ENCODE measurements at regions not wholly inside any gene's neighbourhood (a gene's known extent, or its start where the extent isn't known, plus 50 kb on each side); places are given as distances from the start of the nearest gene placed in this dataset.

DNA sequence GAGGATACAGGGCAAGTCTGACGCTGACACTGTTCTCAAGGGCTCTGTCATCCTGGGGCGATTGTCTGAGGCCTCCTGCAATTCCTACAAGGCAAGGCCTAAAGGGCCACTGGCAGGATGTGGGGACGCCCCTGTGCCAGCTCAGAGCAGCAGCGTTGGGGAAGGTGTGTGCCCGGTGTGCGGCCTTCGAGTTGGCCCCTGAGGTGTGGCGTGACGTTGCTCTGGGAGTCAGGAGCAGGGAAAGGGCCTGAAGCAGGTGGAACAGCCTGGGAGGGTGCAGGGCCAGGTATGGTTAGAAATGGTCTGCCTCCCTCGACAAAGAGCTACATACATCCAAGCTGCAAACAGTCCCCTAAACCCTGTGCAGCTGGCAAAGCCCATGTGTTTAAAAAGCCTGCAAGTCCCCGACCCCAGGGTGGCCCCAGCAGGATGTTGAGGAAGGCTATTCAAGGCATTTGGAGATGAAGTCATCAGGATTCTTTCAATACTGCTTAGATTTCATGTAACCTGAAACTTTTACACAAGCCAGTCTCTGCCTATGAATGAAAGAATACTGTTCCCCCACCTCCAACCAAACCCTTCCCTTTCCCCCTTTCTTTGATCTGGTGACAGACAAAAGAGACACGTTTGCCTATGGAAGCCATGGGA is 142.5 kb upstream of the TNS3 start:
- peak; percentile 59 for DNase-seq (ENCODE audit: low spot score)

DNA sequence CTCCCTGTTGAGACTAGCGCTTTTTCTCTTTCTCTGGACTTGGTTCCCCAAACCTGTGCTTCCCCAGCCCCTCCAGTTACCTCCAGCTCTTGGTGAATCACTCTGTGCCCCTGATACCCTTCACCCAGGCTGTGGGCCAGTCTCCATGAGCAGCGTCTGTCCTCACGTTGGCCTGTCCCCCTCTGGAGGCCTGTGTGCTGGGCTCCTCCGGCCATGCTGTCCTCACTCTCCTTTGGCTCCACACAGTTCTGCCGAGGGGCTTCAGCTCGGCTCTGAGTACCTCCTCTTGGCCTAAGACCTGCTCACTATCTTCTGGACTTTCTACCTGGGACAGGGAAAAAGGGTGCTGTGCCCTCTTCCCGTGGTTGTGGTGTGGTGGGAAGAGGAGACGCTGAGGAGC is 140.2 kb upstream of the TNS3 start:
- DNase-seq (ENCODE audit: low spot score), result no peak

DNA sequence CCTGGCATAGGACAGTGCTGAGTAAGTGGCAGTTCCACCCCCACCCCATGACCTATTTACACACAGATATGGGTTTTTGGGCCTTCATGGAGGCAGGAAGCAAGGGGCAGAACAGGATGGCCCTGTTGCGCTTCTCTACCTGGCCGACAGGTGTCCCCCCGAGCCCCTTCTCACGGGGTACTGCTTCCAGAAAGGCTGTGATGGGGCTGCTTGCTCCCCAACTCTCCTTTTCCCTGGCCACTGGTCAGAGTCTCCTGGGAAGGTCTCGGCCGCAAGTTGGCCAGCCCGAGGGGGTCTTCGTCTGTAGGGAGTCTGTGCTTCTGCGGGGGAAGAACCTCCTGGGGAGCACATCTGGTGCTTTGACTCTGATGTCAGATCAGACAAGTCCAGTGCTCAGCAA is 139.8 kb upstream of the TNS3 start:
- DNase-seq (ENCODE audit: low spot score), result peak; percentile 44

DNA sequence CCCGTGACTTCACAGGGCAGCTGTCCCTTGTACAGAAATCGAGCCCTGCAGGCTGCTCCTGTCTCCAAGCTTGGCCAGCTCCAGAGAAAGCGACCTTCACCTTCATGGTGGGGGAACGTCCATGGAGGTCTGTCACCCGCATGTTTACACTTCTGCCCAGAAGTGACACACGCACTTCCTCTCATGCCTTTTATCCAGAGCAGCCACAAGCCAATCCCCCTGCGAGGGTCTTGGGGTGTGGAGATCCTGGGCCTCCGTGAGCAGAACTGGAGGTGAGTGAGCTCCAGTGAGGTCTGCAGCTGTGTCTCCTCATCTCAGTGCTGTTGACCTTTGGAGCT is 139.0 kb upstream of the TNS3 start:
- no peak for DNase-seq (ENCODE audit: low spot score)

DNA sequence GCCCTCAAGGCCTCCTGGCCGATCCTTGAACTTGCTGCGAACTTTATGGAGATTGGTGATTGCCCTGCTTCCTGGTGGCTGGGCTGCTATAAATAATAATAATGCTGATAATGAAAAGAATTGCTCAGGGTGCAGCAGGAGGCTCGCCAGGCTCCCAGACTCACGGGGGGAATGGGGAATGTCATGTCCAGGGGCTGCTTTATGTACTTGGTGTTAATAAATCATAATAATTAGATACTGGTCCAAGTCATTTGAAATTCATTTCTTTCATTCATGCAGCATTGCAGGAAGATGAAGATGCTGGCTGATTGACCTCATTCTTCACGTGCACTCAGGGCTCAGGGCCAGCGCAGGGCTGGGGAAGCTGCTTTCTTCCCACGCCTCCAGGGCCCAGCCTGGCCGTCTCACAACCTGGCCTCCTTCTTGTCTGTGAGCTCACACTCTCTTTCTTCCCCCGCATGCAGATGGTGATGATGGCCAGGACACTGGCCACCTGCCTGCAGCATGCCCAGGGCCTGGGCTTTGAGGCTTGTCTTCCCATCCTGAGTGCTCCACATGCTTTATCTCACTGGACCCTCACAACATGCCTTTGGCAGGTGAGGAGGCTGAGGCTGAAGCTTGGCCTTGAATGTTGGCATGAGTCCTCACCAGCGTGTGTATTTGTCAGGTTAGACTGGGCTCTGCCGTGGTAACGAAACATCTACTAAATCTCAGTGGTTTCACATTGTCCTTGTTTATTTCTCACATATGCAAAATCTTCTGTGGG is 138.4 kb upstream of the TNS3 start:
- DNase-seq (ENCODE audit: low spot score), result no peak

DNA sequence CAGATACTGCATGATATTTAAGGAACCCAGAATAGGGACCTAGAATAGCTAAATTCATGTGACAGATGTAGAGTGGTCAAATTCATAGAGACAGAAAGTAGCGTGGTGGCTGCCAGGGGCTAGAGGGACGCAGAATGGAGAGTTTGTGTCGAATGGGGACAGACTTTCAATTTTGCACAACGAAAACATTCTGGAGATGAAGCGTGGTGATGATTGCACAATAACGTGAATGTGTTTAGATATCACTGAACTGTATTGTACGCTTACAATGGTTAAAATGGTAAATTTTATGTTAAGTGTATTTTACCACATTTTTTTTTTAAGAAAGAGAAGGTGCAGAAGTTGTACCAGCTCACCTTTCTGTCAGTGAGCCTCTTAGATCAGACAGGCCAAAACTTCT is 137.8 kb upstream of the TNS3 start:
- no peak for DNase-seq (ENCODE audit: low spot score)

DNA sequence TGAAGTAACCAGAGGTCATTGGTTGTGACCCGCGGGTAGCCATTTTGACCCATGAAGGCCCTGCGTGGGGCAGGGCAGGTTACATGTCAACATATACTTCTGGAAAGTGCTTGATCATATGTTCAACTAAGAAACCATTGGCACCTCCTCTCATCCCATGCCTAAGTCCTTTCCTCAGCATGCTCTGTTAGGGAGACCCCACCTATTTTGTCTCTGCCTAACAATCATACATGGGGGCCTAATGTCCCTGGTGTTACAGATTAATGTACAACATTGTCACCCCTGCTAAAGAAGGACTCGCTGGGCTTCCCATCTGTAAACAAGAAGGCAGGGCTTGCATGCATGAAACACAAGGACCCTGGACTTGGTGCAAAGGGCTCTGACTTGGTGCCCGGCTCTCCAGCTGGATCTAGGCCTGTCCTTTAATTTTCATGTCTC is 133.7 kb upstream of the TNS3 start:
- DNase-seq (ENCODE audit: low spot score), result no peak

DNA sequence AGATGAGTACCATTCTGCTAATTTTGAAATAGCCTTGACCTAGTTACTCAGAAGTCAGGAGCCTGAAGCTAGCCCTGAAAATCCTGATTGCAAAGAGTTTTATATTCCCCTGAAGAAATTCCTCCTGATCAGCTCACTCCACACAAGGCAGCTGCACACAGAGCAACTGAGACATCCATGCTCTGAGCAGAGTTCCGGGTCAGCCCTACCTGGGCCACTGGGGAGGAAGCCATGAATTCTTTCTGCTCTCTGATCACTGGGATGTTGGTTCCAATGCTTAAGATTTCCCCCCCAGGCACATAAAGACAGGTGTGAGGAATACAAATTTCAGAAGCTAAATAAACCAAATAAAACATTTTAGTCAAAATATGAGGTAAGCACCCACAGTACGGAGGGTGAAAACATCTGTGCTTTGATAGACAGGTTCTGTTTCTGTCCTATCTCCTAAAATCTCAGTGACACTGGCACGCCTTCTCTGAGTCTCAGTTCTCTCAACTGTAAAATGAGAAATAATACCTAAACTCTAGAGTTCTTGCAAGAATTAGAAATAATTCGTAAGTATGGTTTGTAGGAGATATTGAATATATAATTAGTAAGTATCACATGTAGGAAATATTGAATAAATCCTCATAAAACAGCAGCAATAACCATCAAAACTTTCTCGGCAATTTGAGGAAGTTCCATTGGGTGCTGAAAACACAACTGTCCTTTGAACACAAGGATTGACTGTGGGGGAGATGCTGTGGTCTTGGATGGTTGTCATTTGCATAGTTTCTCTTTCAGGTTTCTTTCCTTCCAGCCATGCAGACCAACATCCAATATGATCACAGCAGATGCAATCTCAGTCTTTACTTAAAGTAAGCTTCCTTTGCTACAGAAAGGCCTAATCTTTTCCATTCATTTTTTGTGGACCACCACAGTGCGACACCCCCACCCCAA is 133.0 kb upstream of the TNS3 start:
- DNase-seq (ENCODE audit: low spot score), result no peak

- DNase-seq (ENCODE audit: low spot score), result no peak
Observed at GRCh38 chr7:47713595-47713994, 131.7 kb upstream of the TNS3 start.

GRCh38 chr7:47712416-47712815 is 130.5 kb upstream of the TNS3 start:
- DNase-seq (ENCODE audit: low spot score), result no peak

DNA sequence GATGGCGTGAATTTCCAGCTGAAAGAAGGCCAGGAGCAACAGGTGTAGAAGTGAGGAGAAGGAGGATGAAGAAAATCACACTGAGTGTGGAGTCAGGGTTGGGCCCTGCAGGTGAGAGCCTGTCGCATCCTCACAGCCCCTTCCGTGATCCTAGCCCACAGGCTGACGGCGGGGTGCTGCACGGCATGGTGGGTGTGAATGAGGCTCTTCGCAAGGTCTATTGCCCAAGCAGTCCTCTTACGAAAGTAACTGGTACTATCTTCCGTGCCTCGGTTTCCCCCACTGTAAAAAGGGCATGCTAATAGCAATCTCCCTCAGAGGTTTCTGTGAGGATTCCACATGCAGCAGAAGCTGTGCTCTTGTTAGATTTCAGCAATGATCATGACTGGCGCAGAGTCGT is 129.9 kb upstream of the TNS3 start:
- DNase-seq (ENCODE audit: low spot score), result no peak

- no peak for DNase-seq (ENCODE audit: low spot score)
Observed at GRCh38 chr7:47710201-47710935, 128.5 kb upstream of the TNS3 start.

DNA sequence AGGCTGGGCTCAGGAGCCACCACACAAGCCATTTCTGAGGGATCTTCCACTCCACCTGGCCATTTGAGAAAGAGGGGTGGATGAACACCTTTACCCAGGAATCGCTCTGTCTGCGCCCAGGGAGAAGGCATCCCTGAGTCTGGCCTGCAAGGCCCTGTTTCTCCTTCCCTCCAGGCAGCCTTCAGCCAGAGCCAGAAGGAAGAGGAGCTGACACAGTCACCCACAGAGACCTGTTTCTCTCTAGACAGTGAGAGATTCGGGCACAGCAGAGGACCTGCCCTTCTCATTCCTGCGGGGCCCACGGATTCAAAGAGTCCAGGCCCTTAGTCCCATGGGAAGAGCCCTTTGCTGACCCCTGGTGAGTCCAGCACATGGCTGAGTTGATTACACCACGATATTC is 127.5 kb upstream of the TNS3 start:
- no peak for DNase-seq (ENCODE audit: low spot score)

- DNase-seq (ENCODE audit: low spot score), result no peak
Observed at GRCh38 chr7:47709051-47709450, 127.1 kb upstream of the TNS3 start.

DNA sequence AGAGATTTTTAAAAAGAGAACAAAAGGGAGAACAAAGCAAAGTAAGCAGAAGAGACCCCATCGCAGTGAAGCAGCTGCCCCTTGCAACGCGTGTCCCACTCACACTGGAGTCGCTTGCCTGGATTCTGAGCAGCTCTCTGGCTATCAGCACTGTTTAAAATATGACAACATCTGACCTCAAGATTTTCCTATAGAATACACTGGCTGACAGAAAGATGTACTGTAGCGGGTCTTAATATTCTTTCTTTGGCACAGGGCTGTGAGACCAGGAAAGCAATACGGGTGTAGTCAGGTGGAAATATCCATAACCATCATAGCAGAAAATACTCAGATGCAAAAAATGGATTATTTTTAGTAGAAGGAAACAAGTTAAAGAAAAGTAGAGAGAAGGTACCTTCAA is 125.7 kb upstream of the TNS3 start:
- DNase-seq (ENCODE audit: low spot score), result no peak

DNA sequence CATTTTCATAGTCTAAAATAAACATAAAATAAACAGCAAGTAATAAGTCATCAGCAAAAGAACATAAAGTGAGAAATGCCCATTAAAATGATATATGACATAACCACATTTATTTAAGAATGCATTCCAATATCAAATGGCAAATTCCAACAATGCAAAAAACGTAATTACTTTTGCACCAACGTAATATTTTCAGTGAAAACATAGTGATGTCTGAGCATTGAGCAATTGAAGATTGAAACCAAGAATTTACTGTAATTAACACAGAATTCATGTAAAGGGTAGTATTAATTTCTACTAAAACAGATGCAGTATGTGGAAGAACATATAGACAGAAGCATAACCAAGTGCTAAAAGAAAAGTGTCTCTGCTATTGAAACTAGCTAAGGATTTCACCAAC is 123.0 kb upstream of the TNS3 start:
- no peak for DNase-seq (ENCODE audit: low spot score)

GRCh38 chr7:47702080-47702479 is 120.2 kb upstream of the TNS3 start:
- DNase-seq (ENCODE audit: low spot score), result no peak

GRCh38 chr7:47698386-47698785 is 116.5 kb upstream of the TNS3 start:
- no peak for DNase-seq (ENCODE audit: low spot score)

DNA sequence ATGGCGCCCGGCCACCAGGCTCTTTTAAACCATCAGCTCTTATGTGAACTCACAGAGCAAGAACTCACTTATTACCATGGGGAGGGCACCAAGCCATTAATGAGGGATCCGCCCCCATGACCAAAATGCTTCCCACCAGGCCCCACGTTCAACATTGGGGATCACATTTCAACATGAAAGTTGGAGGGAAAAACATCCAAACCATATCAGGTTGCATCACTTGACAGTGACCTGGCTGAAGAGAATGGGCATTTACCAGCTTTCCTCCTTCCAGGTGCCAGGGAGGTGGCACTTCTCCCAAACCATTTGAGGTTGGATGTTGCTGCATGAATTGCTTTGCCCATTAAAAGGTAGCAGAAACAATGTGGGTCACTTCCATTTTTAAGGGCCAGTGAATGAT is 115.6 kb upstream of the TNS3 start:
- no peak for DNase-seq (ENCODE audit: low spot score)

- no peak for DNase-seq (ENCODE audit: low spot score)
Observed at GRCh38 chr7:47696152-47696710, 114.3 kb upstream of the TNS3 start.

DNA sequence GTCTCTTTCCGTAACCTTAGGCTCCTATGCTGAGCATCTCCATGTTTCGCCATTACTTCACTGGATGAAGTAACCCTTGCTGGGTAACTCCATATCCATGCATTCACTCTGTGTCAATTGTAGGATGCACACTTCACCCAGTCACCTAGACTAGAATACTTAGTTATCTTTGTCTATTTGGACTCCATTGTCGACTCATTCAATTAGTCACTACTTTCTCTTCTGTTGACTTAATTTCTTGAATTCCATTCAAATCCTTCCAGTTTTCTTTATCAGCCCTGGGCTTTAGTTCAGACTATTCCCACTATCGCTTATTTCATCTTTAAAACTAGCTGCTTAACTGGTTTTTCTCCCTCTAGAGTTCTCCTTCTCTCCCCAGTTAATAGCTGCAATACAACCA is 111.3 kb upstream of the TNS3 start:
- no peak for DNase-seq (ENCODE audit: low spot score)

GRCh38 chr7:47691988-47692387 is 110.1 kb upstream of the TNS3 start:
- no peak for DNase-seq (ENCODE audit: low spot score)
